IMR-90 (cell line): ENCODE measurements at regions not wholly inside any gene's neighbourhood (a gene's known extent, or its start where the extent isn't known, plus 50 kb on each side); places are given as distances from the start of the nearest gene placed in this dataset.

Experiments
- ATAC-seq: fragments of 200-7000 bp; cut with Tn5 transposase; 2 replicates; pipeline ENCODE4 v1.9.1; 2020; ENCODE audit warnings: low read depth, mild to moderate bottlenecking, moderate library complexity
- BruUV-seq: library from RNA; stranded (reverse); fragments of 400-500 nt; replicated peaks from 2 replicates; lab custom pipeline; 2021; lab: Mats Ljungman, UMichigan
- CTCF ChIA-PET: fragments of 300-600 bp; formaldehyde crosslinking; extraction: SDS; loops from one replicate; lab custom pipeline; 2021; ENCODE audit warnings: antibody characterized with exemption; lab: Yijun Ruan, JAX
- POLR2A ChIA-PET: fragments of 300-600 bp; sonication (Branson Sonifier 250); formaldehyde crosslinking; loops from one replicate; lab custom pipeline; 2022; ENCODE audit warnings: antibody characterized with exemption; ENCODE audit not compliant: unreplicated experiment; lab: Charles Lee
- DNase-seq: peaks from one replicate; pipeline ENCODE4 v3.0.0; 2013
- H2AFZ ChIP-seq: replicated peaks from 2 replicates; pipeline ENCODE3; 2013; ENCODE audit warnings: low read length, mild to moderate bottlenecking; ENCODE audit not compliant: poor library complexity
- H2AK5ac ChIP-seq: 2 replicates; pipeline ENCODE4 v1.6.1; 2013; ENCODE audit warnings: low read depth, low read length, inconsistent platforms
- H2AK9ac ChIP-seq: replicated peaks from 2 replicates; pipeline ENCODE3; 2013; ENCODE audit warnings: mild to moderate bottlenecking, low read depth, low read length, moderate library complexity; ENCODE audit not compliant: poor library complexity
- H2BK120ac ChIP-seq: 2 replicates; pipeline ENCODE4 v1.6.1; 2013; ENCODE audit warnings: low read depth, low read length, inconsistent platforms
- H2BK15ac ChIP-seq: 3 replicates; pipeline ENCODE4 v1.6.1; 2013; ENCODE audit warnings: low read depth, low read length, inconsistent platforms
- H2BK20ac ChIP-seq: 2 replicates; pipeline ENCODE4 v1.6.1; 2013; ENCODE audit warnings: low read depth, mild to moderate bottlenecking, inconsistent platforms, low read length, moderate library complexity
- H2BK5ac ChIP-seq: 2 replicates; pipeline ENCODE4 v1.6.1; 2013; ENCODE audit warnings: mild to moderate bottlenecking, low read depth, low read length, inconsistent platforms; ENCODE audit not compliant: poor library complexity, severe bottlenecking
- H3K14ac ChIP-seq: replicated peaks from 2 replicates; pipeline ENCODE4 v1.6.1; 2013; ENCODE audit warnings: low read depth, low read length, inconsistent platforms
- H3K18ac ChIP-seq: 2 replicates; pipeline ENCODE4 v1.6.1; 2013; ENCODE audit warnings: low read depth, low read length, control low read depth
- H3K23ac ChIP-seq: 2 replicates; pipeline ENCODE4 v1.6.1; 2013; ENCODE audit warnings: low read depth, low read length, inconsistent platforms
- H3K27ac ChIP-seq: 2 replicates; pipeline ENCODE4 v1.5.1; 2013; ENCODE audit warnings: mild to moderate bottlenecking, control low read depth, low read length; ENCODE audit not compliant: insufficient read depth
- H3K27me3 ChIP-seq: 2 replicates; pipeline ENCODE4 v1.6.1; 2013; ENCODE audit warnings: low read length; ENCODE audit not compliant: control insufficient read depth, insufficient read depth
- H3K36me3 ChIP-seq: 2 replicates; pipeline ENCODE4 v1.6.1; 2013; ENCODE audit warnings: low read length, mixed read lengths; ENCODE audit not compliant: control insufficient read depth, insufficient read depth
- H3K4ac ChIP-seq: 2 replicates; pipeline ENCODE4 v1.6.1; 2013; ENCODE audit warnings: low read depth, low read length, inconsistent platforms
- H3K4me1 ChIP-seq: 2 replicates; pipeline ENCODE4 v1.6.1; 2013; ENCODE audit warnings: low read length, mixed read lengths; ENCODE audit not compliant: control insufficient read depth, insufficient read depth
- H3K4me2 ChIP-seq: 2 replicates; pipeline ENCODE4 v1.6.1; 2013; ENCODE audit warnings: low read depth, mild to moderate bottlenecking, control low read depth, low read length, moderate library complexity
- H3K4me3 ChIP-seq: 2 replicates; pipeline ENCODE4 v1.5.1; 2013; ENCODE audit warnings: low read depth, mild to moderate bottlenecking, control low read depth, low read length, moderate library complexity; ENCODE audit not compliant: insufficient read depth
- H3K56ac ChIP-seq: 2 replicates; pipeline ENCODE4 v1.6.1; 2013; ENCODE audit warnings: low read length, inconsistent platforms; ENCODE audit not compliant: insufficient read depth; ENCODE audit errors: extremely low read depth
- H3K79me1 ChIP-seq, 2 experiments: 2 replicates each; pipeline ENCODE4 v1.6.1; 2013; ENCODE audit warnings: low read length in 2 of 2, inconsistent platforms in 1 of 2, low read depth in 1 of 2
- H3K9ac ChIP-seq: 2 replicates; pipeline ENCODE4 v1.6.1; 2013; ENCODE audit warnings: low read depth, low read length, control low read depth
- H3K9me1 ChIP-seq: 2 replicates; pipeline ENCODE4 v1.6.1; 2013; ENCODE audit warnings: low read length, inconsistent platforms; ENCODE audit not compliant: insufficient read depth
- H3K9me3 ChIP-seq: 2 replicates; pipeline ENCODE4 v1.6.1; 2013; ENCODE audit warnings: low read length; ENCODE audit not compliant: control insufficient read depth, insufficient read depth
- H4K20me1 ChIP-seq: 2 replicates; pipeline ENCODE4 v1.6.1; 2013; ENCODE audit warnings: low read length, inconsistent platforms; ENCODE audit not compliant: insufficient read depth
- H4K5ac ChIP-seq: 2 replicates; pipeline ENCODE4 v1.6.1; 2013; ENCODE audit warnings: mild to moderate bottlenecking, low read depth, low read length, control low read depth
- H4K8ac ChIP-seq, 2 experiments: 2 replicates each; pipeline ENCODE4 v1.6.1; 2013; ENCODE audit warnings: low read depth in 2 of 2, low read length in 2 of 2, control low read depth in 1 of 2, inconsistent platforms in 1 of 2
- H4K91ac ChIP-seq: 2 replicates; pipeline ENCODE4 v1.6.1; 2013; ENCODE audit warnings: low read depth, low read length, inconsistent platforms; ENCODE audit not compliant: insufficient read depth
- BHLHE40 ChIP-seq: fragments of 150-350 bp; IDR thresholded peaks from 2 replicates; pipeline ENCODE4 v1.6.1; 2016; ENCODE audit warnings: mild to moderate bottlenecking, low read depth, low read length
- CEBPB ChIP-seq: IDR thresholded peaks from 2 replicates; pipeline ENCODE4 v1.6.1; 2012; ENCODE audit warnings: low read depth, low read length, improper control_type of control experiment
- FOS ChIP-seq: fragments of 150-350 bp; IDR thresholded peaks from 2 replicates; pipeline ENCODE4 v1.6.1; 2016; ENCODE audit warnings: low read depth, low read length
- MAFK ChIP-seq: IDR thresholded peaks from 2 replicates; pipeline ENCODE4 v1.6.1; 2012; ENCODE audit warnings: low read depth, low read length, improper control_type of control experiment
- MAZ ChIP-seq: IDR thresholded peaks from 2 replicates; pipeline ENCODE4 v1.6.1; 2012; ENCODE audit warnings: low read depth, mild to moderate bottlenecking, low read length, improper control_type of control experiment, moderate library complexity, borderline replicate concordance
- MXI1 ChIP-seq: IDR thresholded peaks from 2 replicates; pipeline ENCODE4 v1.6.1; 2012; ENCODE audit warnings: low read depth, mild to moderate bottlenecking, low read length, moderate library complexity, borderline replicate concordance
- NFE2L2 ChIP-seq: fragments of 150-350 bp; IDR thresholded peaks from 2 replicates; pipeline ENCODE4 v1.6.1; 2016; ENCODE audit warnings: low read depth, mild to moderate bottlenecking, low read length
- POLR2A ChIP-seq: IDR thresholded peaks from 2 replicates; pipeline ENCODE4 v1.6.1; 2012; ENCODE audit warnings: mild to moderate bottlenecking, low read depth, low read length
- RAD21 ChIP-seq: IDR thresholded peaks from 2 replicates; pipeline ENCODE4 v1.6.1; 2012; ENCODE audit warnings: low read length, improper control_type of control experiment
- RCOR1 ChIP-seq: IDR thresholded peaks from 2 replicates; pipeline ENCODE4 v1.6.1; 2012; ENCODE audit warnings: mild to moderate bottlenecking, low read length, improper control_type of control experiment; ENCODE audit not compliant: insufficient replicate concordance
- RFX5 ChIP-seq: IDR thresholded peaks from 2 replicates; pipeline ENCODE4 v1.8.0; 2012; ENCODE audit warnings: low read depth, mild to moderate bottlenecking, low read length, moderate library complexity
- SMC3 ChIP-seq: fragments of 150-350 bp; IDR thresholded peaks from 2 replicates; pipeline ENCODE4 v1.6.1; 2016; ENCODE audit warnings: low read depth, mild to moderate bottlenecking, antibody characterized with exemption, low read length, moderate library complexity
- USF2 ChIP-seq: fragments of 150-350 bp; IDR thresholded peaks from 2 replicates; pipeline ENCODE4 v1.6.1; 2017; ENCODE audit warnings: mild to moderate bottlenecking, antibody characterized with exemption, low read length, low read depth
- WGBS, 2 experiments: methylation state at CpG; one replicate each; pipeline versions ENCODE4 v1.1.5 to v1.1.7; 2013; ENCODE audit warnings: missing lambda C conversion rate in 2 of 2; ENCODE audit not compliant: insufficient read length in 1 of 2; ENCODE audit errors: extremely low coverage in 2 of 2; 5-methylcytosine and 5-hydroxymethylcytosine counted together
- dilution Hi-C: fragments of 300-500 bp; cut with HindIII; formaldehyde crosslinking; loops from one replicate; pipeline ENCODE4 v1.14.3; 2018; ENCODE audit warnings: low sequenced_read_pairs; ENCODE audit not compliant: unreplicated experiment
- in situ Hi-C: fragments of 300-500 bp; cut with MboI; formaldehyde crosslinking; loops from 3 replicates; pipeline ENCODE4 v1.14.3; 2019; ENCODE audit warnings: low sequenced_read_pairs, inconsistent platforms, mixed read lengths
- intact Hi-C: fragments of 100-400 bp; cut with micrococcal nuclease; formaldehyde crosslinking; loops from 2 replicates; pipeline ENCODE4 v1.10.0; 2022
- TF ChIP-seq, protein P1 (sequence below): conservative IDR thresholded peaks from 2 replicates; pipeline ENCODE4 v1.5.1; 2012; ENCODE audit warnings: mild to moderate bottlenecking, low read depth, low read length, improper control_type of control experiment
- TF ChIP-seq, protein P2 (sequence below): fragments of 150-350 bp; IDR thresholded peaks from 2 replicates; pipeline ENCODE4 v1.6.1; 2016; ENCODE audit warnings: low read depth, mild to moderate bottlenecking, low read length, moderate library complexity, borderline replicate concordance

DNA sequence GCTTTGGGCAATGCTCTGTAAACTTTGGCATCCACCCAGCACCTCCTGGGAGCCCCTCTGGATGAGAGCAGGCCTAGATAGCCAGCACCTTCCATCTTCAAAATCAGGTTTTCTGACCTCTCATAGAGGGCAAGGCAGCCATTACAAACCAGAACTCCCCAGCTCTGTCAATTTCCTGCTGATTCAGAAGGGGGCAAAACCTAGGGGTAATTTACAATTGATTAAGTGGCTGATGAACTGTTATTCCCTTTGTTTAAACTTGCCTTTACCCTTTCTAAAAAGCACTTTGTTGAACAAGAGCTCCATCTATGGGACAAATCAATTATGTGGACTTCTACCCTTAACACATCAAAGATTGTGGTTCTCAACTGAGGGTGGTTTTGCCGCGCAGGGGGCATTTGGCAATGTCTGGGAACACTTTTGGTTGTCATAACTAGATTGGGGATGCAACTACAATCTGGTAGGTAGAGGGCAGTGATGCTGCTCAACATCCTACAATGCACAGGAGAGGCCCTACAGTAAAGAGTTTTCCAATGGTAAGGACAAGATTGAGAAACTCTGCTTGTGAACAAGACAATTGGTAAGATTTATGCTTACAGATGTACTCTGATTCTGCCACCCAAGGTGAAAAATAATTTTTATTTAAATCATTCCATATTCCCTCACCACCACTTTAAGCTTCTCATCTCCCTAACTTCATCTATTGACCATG, 184.1 kb downstream of the MARCHF11 start:
- in situ Hi-C loops (loop anchor here (10.0 kb wide), 2 partner anchors 531 to 891 kb away; no protein-coding TSS in a partner anchor), intact Hi-C loops (loop anchor here (1.0 to 10.0 kb wide), 10 partner anchors 171 to 988 kb away; partner anchors contain the start of gene FBXL7), dilution Hi-C loops (no loop called here)
- ATAC-seq (peak; percentile 86), DNase-seq (peak; percentile 55)
- H2AK9ac ChIP-seq, result no peak overlapping the region
- no peak overlapping the region for H4K8ac ChIP-seq
- no peak overlapping the region for H4K91ac ChIP-seq
- no peak overlapping the region for H3K4ac ChIP-seq
- no peaks in the 10 kb centered on the region for H3K9me1 ChIP-seq
- no peaks in the 10 kb centered on the region for H4K20me1 ChIP-seq
- POLR2A ChIA-PET, result no interaction called here
- CTCF ChIA-PET, result interaction anchor here (0.5 to 2.1 kb wide), 11 partner anchors 10 to 975 kb away, joined by 3 to 7 read pairs (median 4); no protein-coding TSS in a partner anchor
- no CpG with 5 or more reads among the region's 2 CpGs for WGBS, 2 experiments
- no peak overlapping the region for H3K56ac ChIP-seq
- peaks cover 7% of the 10 kb centered on the region; the same call in 1 of the 2 replicates for H3K27me3 ChIP-seq
- H3K18ac ChIP-seq, result no peak overlapping the region
- H2BK15ac ChIP-seq, result no peak overlapping the region
- no peak overlapping the region for H2BK120ac ChIP-seq
- no peak overlapping the region for H3K9ac ChIP-seq
- H3K4me2 ChIP-seq, result no peak overlapping the region
- no TSS peak for BruUV-seq
- H2BK5ac ChIP-seq, result no peak overlapping the region
- no peak overlapping the region for H2AFZ ChIP-seq
- H3K79me1 ChIP-seq, result no peaks in the 10 kb centered on the region
- H3K4me3 ChIP-seq, result no peak overlapping the region
- H3K14ac ChIP-seq, result no peak overlapping the region
- H2AK5ac ChIP-seq, result no peak overlapping the region
- peaks cover 2% of the 10 kb centered on the region; the same call in 1 of the 2 replicates for H3K9me3 ChIP-seq
- no peak overlapping the region for H2BK20ac ChIP-seq
- H4K5ac ChIP-seq, result no peak overlapping the region
- H3K4me1 ChIP-seq, result no peaks in the 10 kb centered on the region; the same call in 1 of the 2 replicates
- H3K36me3 ChIP-seq, result no peaks in the 10 kb centered on the region
- H3K27ac ChIP-seq, result no peak overlapping the region
- H3K23ac ChIP-seq, result no peak overlapping the region
- TF ChIP-seq RAD21 (peak; percentile 86), RCOR1 (no peak), MAFK (no peak), FOS (no peak), SMC3 (peak; percentile 60; the same call in 1 of the 2 replicates), NFE2L2 (no peak), USF2 (no peak), BHLHE40 (no peak), RFX5 (no peak), MAZ (no peak), CEBPB (no peak), POLR2A (no peak), MXI1 (no peak)
- TF ChIP-seq, protein P1, sequence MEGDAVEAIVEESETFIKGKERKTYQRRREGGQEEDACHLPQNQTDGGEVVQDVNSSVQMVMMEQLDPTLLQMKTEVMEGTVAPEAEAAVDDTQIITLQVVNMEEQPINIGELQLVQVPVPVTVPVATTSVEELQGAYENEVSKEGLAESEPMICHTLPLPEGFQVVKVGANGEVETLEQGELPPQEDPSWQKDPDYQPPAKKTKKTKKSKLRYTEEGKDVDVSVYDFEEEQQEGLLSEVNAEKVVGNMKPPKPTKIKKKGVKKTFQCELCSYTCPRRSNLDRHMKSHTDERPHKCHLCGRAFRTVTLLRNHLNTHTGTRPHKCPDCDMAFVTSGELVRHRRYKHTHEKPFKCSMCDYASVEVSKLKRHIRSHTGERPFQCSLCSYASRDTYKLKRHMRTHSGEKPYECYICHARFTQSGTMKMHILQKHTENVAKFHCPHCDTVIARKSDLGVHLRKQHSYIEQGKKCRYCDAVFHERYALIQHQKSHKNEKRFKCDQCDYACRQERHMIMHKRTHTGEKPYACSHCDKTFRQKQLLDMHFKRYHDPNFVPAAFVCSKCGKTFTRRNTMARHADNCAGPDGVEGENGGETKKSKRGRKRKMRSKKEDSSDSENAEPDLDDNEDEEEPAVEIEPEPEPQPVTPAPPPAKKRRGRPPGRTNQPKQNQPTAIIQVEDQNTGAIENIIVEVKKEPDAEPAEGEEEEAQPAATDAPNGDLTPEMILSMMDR, result peak; percentile 75
- TF ChIP-seq, protein P2, sequence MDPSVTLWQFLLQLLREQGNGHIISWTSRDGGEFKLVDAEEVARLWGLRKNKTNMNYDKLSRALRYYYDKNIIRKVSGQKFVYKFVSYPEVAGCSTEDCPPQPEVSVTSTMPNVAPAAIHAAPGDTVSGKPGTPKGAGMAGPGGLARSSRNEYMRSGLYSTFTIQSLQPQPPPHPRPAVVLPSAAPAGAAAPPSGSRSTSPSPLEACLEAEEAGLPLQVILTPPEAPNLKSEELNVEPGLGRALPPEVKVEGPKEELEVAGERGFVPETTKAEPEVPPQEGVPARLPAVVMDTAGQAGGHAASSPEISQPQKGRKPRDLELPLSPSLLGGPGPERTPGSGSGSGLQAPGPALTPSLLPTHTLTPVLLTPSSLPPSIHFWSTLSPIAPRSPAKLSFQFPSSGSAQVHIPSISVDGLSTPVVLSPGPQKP, result no peak
